Activated B cell treated with CpG ODN at 0.5 μM for 24 hours (primary cell): ENCODE measurements at regions not wholly inside any gene's neighbourhood (a gene's known extent, or its start where the extent isn't known, plus 50 kb on each side); places are given as distances from the start of the nearest gene placed in this dataset.

Experiments
- ATAC-seq: fragments of 200-7000 bp; cut with Tn5 transposase; one replicate; pipeline ENCODE4 v1.10.0; 2021; ENCODE audit warnings: low read depth, mild to moderate bottlenecking, moderate library complexity
- CTCF ChIA-PET: fragments of 350-600 bp; sonication (Branson Sonifier 250); formaldehyde crosslinking; loops from one replicate; lab custom pipeline; 2021; ENCODE audit warnings: antibody characterized with exemption; lab: Charles Lee
- POLR2A ChIA-PET: fragments of 350-600 bp; sonication (Branson Sonifier 250); formaldehyde crosslinking; loops from one replicate; lab custom pipeline; 2021; ENCODE audit warnings: antibody characterized with exemption; lab: Charles Lee
- DNase-seq: peaks from one replicate; pipeline ENCODE4 v3.0.0; 2022
- H3K27ac Mint-ChIP-seq: one replicate; pipeline ENCODE4 v1.8.0; 2020; ENCODE audit warnings: mixed read lengths
- H3K27me3 Mint-ChIP-seq: one replicate; pipeline ENCODE4 v1.8.0; 2021; ENCODE audit warnings: mixed read lengths
- H3K36me3 Mint-ChIP-seq: one replicate; pipeline ENCODE4 v1.8.0; 2021; ENCODE audit warnings: low read depth, mixed read lengths
- H3K4me1 Mint-ChIP-seq: one replicate; pipeline ENCODE4 v1.8.0; 2021; ENCODE audit warnings: mixed read lengths
- H3K4me3 Mint-ChIP-seq: one replicate; pipeline ENCODE4 v1.8.0; 2020; ENCODE audit warnings: mild to moderate bottlenecking, mixed read lengths
- H3K9me3 Mint-ChIP-seq: one replicate; pipeline ENCODE4 v1.8.0; 2020; ENCODE audit warnings: mixed read lengths
- CTCF ChIP-seq: fragments of 200-600 bp; IDR thresholded peaks from one replicate; pipeline ENCODE4 v1.8.0; 2022; ENCODE audit warnings: antibody characterized with exemption, mild to moderate bottlenecking
- intact Hi-C: fragments of 100-400 bp; cut with micrococcal nuclease; formaldehyde crosslinking; loops from one replicate; pipeline ENCODE4 v1.15.1; 2024

DNA sequence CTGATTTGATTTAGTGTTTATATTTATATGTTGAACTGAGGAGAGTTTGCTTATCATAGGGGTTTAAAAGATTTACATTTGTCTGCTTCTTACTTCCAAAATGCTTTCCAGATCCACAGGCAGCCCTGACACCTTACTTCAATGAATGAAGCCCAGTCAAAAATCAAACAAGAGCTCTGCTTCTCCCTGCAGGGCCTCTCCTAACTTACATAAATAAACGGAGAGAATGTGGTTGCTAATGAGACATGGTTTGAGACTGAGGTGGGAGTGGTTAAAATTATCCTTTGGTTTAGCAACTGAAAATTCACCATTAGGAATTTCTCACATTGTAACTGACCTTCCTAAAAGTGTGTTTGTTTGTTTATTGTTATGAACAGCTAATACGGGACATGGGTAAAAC is 612.3 kb upstream of the FANCL start:
- Mint-ChIP-seq H3K27ac (no peak overlapping the region), H3K4me1 (no peaks in the 10 kb centered on the region), H3K36me3 (no peaks in the 10 kb centered on the region), H3K9me3 (no peaks in the 10 kb centered on the region), H3K27me3 (no peaks in the 10 kb centered on the region), H3K4me3 (no peak overlapping the region)
- no peak for TF ChIP-seq CTCF
- ATAC-seq, result no peak
- DNase-seq, result no peak
- ChIA-PET POLR2A (no interaction called here), CTCF (no interaction called here)
- intact Hi-C loops, result no loop called here

DNA sequence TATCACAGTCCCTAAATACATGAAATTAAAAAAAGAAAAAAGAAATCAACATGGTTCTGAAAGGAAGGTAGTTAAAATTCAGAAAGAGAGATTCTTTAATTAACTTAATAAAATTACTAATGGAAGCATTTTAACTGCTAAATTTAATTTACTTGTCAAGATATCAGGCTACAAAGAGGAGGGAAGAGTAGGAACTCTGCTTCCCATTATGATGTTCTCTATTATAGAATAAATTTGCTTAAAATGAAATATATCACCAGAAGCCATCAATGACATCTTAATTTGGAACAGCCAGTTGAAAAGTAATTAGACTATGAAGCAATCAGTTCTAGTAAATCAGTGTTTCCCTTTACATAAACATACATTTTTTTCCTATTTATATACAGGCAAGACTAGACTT is 611.8 kb upstream of the FANCL start:
- H3K9me3 Mint-ChIP-seq, result no peaks in the 10 kb centered on the region
- H3K36me3 Mint-ChIP-seq, result no peaks in the 10 kb centered on the region
- H3K4me3 Mint-ChIP-seq, result no peak overlapping the region
- intact Hi-C loops, result no loop called here
- ChIA-PET CTCF (no interaction called here), POLR2A (no interaction called here)
- no peaks in the 10 kb centered on the region for H3K4me1 Mint-ChIP-seq
- DNase-seq (no peak), ATAC-seq (no peak)
- H3K27ac Mint-ChIP-seq, result no peak overlapping the region
- H3K27me3 Mint-ChIP-seq, result no peaks in the 10 kb centered on the region
- no peak for TF ChIP-seq CTCF

- POLR2A ChIA-PET, result interaction anchor here (0.6 kb wide), 1 partner anchor 8 kb away, joined by 3 read pairs; no protein-coding TSS in a partner anchor
- TF ChIP-seq CTCF, result no peak
- H3K27me3 Mint-ChIP-seq, result no peaks in the 10 kb centered on the region
- DNase-seq (no peak), ATAC-seq (no peak)
- H3K27ac Mint-ChIP-seq, result no peak overlapping the region
- H3K4me1 Mint-ChIP-seq, result no peaks in the 10 kb centered on the region
- H3K36me3 Mint-ChIP-seq, result no peaks in the 10 kb centered on the region
- H3K4me3 Mint-ChIP-seq, result no peak overlapping the region
- H3K9me3 Mint-ChIP-seq, result no peaks in the 10 kb centered on the region
- intact Hi-C loops, result no loop called here
- CTCF ChIA-PET, result no interaction called here
Observed at GRCh38 chr2:58852243-58852642, 611.1 kb upstream of the FANCL start.

GRCh38 chr2:58851598-58851997 is 610.5 kb upstream of the FANCL start:
- DNase-seq, result no peak
- H3K4me1 Mint-ChIP-seq, result no peaks in the 10 kb centered on the region
- no peak overlapping the region for H3K27ac Mint-ChIP-seq
- no peak for ATAC-seq
- H3K36me3 Mint-ChIP-seq, result no peaks in the 10 kb centered on the region
- ChIA-PET POLR2A (no interaction called here), CTCF (no interaction called here)
- TF ChIP-seq CTCF, result no peak
- H3K27me3 Mint-ChIP-seq, result no peaks in the 10 kb centered on the region
- intact Hi-C loops, result no loop called here
- no peak overlapping the region for H3K4me3 Mint-ChIP-seq
- no peaks in the 10 kb centered on the region for H3K9me3 Mint-ChIP-seq

DNA sequence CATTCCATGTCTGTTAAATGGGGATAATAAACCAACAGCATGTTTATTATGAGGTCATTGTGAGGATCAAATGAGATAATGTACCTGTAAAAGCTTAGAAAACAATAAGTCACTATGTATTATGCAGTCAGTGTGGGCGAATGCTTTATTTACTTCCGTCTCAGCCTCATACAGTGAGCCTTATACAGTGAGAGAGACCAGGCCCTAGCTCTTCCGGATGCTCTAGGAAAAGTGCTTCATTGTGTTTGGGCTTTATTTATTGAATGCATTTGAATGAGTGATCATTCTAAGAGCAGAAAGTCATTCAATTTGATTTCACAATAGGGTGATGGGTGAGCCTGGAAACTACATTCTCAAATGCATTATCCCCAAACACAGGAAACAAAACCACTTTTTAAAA is 603.9 kb upstream of the FANCL start:
- ATAC-seq (no peak), DNase-seq (no peak)
- CTCF ChIA-PET, result no interaction called here
- Mint-ChIP-seq H3K9me3 (no peaks in the 10 kb centered on the region), H3K4me3 (no peak overlapping the region), H3K36me3 (no peaks in the 10 kb centered on the region), H3K4me1 (no peaks in the 10 kb centered on the region), H3K27ac (no peak overlapping the region), H3K27me3 (peaks cover 2% of the 10 kb centered on the region)
- TF ChIP-seq CTCF, result no peak
- intact Hi-C loops, result no loop called here
- POLR2A ChIA-PET, result no interaction called here
